Fibroblast of lung (primary cell): ENCODE measurements at regions not wholly inside any gene's neighbourhood (a gene's known extent, or its start where the extent isn't known, plus 50 kb on each side); places are given as distances from the start of the nearest gene placed in this dataset.

Source experiments
- DNase-seq, 2 donors: peaks; one replicate each; pipeline versions ENCODE4 v3.0.0 to v3.0.0-alpha.2; 2010; ENCODE audit warnings: low read depth in 2 of 2
- H2AFZ ChIP-seq: 2 replicates; pipeline ENCODE4 v1.5.1; 2012; ENCODE audit warnings: low read length, control low read depth, inconsistent platforms
- H3K27ac ChIP-seq: 2 replicates; pipeline ENCODE4 v1.5.1; 2011; ENCODE audit warnings: low read length, control low read depth; ENCODE audit not compliant: insufficient read depth
- H3K27me3 ChIP-seq: 2 replicates; pipeline ENCODE4 v1.5.1; 2011; ENCODE audit warnings: mild to moderate bottlenecking, low read length; ENCODE audit not compliant: control insufficient read depth, insufficient read depth
- H3K36me3 ChIP-seq: 2 replicates; pipeline ENCODE4 v1.5.1; 2011; ENCODE audit warnings: low read length; ENCODE audit not compliant: control insufficient read depth, insufficient read depth
- H3K4me1 ChIP-seq: 2 replicates; pipeline ENCODE4 v1.5.1; 2011; ENCODE audit warnings: low read length; ENCODE audit not compliant: control insufficient read depth, insufficient read depth; ENCODE audit errors: extremely low read depth
- H3K4me2 ChIP-seq: 2 replicates; pipeline ENCODE4 v1.5.1; 2011; ENCODE audit warnings: low read length, control low read depth; ENCODE audit not compliant: insufficient read depth; ENCODE audit errors: extremely low read depth
- H3K4me3 ChIP-seq, 4 experiments: fragments of 200-600 bp in 1 of 4; sonication (generic) in 1 of 4; replicated peaks in 1 of 4; 2 replicates each; pipeline ENCODE4 v1.5.1; 2011 to 2016; ENCODE audit warnings: low read length in 4 of 4, low read depth in 3 of 4, mild to moderate bottlenecking in 3 of 4, control low read depth in 2 of 4, inconsistent platforms in 1 of 4, mixed read lengths in 1 of 4; ENCODE audit not compliant: insufficient read depth in 1 of 4; ENCODE audit errors: control extremely low read depth in 1 of 4
- H3K79me2 ChIP-seq: 2 replicates; pipeline ENCODE4 v1.5.1; 2012; ENCODE audit warnings: mild to moderate bottlenecking, low read length, inconsistent platforms; ENCODE audit not compliant: control insufficient read depth, insufficient read depth
- H3K9ac ChIP-seq: 2 replicates; pipeline ENCODE4 v1.5.1; 2011; ENCODE audit warnings: mild to moderate bottlenecking, low read length, control low read depth; ENCODE audit not compliant: insufficient read depth
- H3K9me3 ChIP-seq: 2 replicates; pipeline ENCODE4 v1.5.1; 2012; ENCODE audit warnings: low read depth, low read length; ENCODE audit not compliant: control insufficient read depth, insufficient read depth
- H4K20me1 ChIP-seq: 2 replicates; pipeline ENCODE4 v1.5.1; 2011; ENCODE audit warnings: low read length; ENCODE audit not compliant: control insufficient read depth, insufficient read depth; ENCODE audit errors: extremely low read depth
- CTCF ChIP-seq, 2 donors: IDR thresholded peaks in 1 of 2; conservative IDR thresholded peaks in 1 of 2; 1 replicate in 1 of 2; 2 replicates in 1 of 2; pipeline ENCODE4 v1.5.1; 2011 to 2012; ENCODE audit warnings: low read length in 2 of 2, control low read depth in 1 of 2, inconsistent platforms in 1 of 2, low read depth in 1 of 2, mild to moderate bottlenecking in 1 of 2
- EZH2 ChIP-seq: IDR thresholded peaks from 2 replicates; pipeline ENCODE4 v1.5.1; 2012; ENCODE audit warnings: low read length, control low read depth, mild to moderate bottlenecking; ENCODE audit errors: missing control alignments

GRCh38 chr16:54519161-54519695 is 232.6 kb upstream of the IRX3 start:
- Histone ChIP-seq H3K79me2 (no peaks in the 10 kb centered on the region), H3K4me2 (no peak overlapping the region), H3K27me3 (no peaks in the 10 kb centered on the region), H3K9ac (no peak overlapping the region), H3K4me1 (no peaks in the 10 kb centered on the region), H3K4me3 (no peak overlapping the region), H2AFZ (no peak overlapping the region), H3K9me3 (no peaks in the 10 kb centered on the region), H3K36me3 (no peaks in the 10 kb centered on the region), H3K27ac (no peak overlapping the region), H4K20me1 (no peaks in the 10 kb centered on the region)
- no peak for DNase-seq
- no peak for TF ChIP-seq EZH2
- no peak for TF ChIP-seq CTCF (conservative IDR thresholded peaks at IDR 0.05 in 1 of 2, IDR thresholded peaks at IDR 0.05 in 1 of 2; ENCODE audit: low read depth in 1 of 2, low read length in 2 of 2)

- Histone ChIP-seq H3K4me3 (no peak overlapping the region), H3K27ac (no peak overlapping the region), H3K36me3 (no peaks in the 10 kb centered on the region), H3K4me2 (no peak overlapping the region), H3K9me3 (no peaks in the 10 kb centered on the region), H2AFZ (no peak overlapping the region), H3K9ac (no peak overlapping the region), H3K27me3 (no peaks in the 10 kb centered on the region), H4K20me1 (no peaks in the 10 kb centered on the region), H3K79me2 (no peaks in the 10 kb centered on the region), H3K4me1 (no peaks in the 10 kb centered on the region)
- DNase-seq = no peak
- no peak for TF ChIP-seq EZH2
- no peak for TF ChIP-seq CTCF (conservative IDR thresholded peaks at IDR 0.05 in 1 of 2, IDR thresholded peaks at IDR 0.05 in 1 of 2; ENCODE audit: low read depth in 1 of 2, low read length in 2 of 2)
These were observed 230.6 kb upstream of the IRX3 start for GRCh38 chr16:54517181-54517580.

GRCh38 chr16:54512467-54512995 is 225.9 kb upstream of the IRX3 start:
- Histone ChIP-seq H4K20me1 (no peaks in the 10 kb centered on the region), H3K79me2 (no peaks in the 10 kb centered on the region), H3K4me3 (no peak overlapping the region), H3K9me3 (no peaks in the 10 kb centered on the region), H3K27ac (no peak overlapping the region), H3K4me1 (no peaks in the 10 kb centered on the region), H2AFZ (no peak overlapping the region), H3K9ac (no peak overlapping the region), H3K4me2 (no peak overlapping the region), H3K27me3 (no peaks in the 10 kb centered on the region), H3K36me3 (no peaks in the 10 kb centered on the region)
- DNase-seq = no peak
- TF ChIP-seq EZH2 (no peak), CTCF (conservative IDR thresholded peaks at IDR 0.05 in 1 of 2, IDR thresholded peaks at IDR 0.05 in 1 of 2; ENCODE audit: low read depth in 1 of 2, low read length in 2 of 2) (no peak)
